Dermis microvascular lymphatic vessel endothelial cell (primary cell): ENCODE measurements at regions not wholly inside any gene's neighbourhood (a gene's known extent, or its start where the extent isn't known, plus 50 kb on each side); places are given as distances from the start of the nearest gene placed in this dataset.
"Not testable (repeated sequence)": the region's sequence is repeated elsewhere in the genome, so short reads cannot be mapped to it uniquely, and the experiment has no call there.

Source experiments
- DNase-seq, 2 donors: peaks; one replicate each; pipeline versions ENCODE4 v3.0.0 to v3.0.0-alpha.2; 2010; ENCODE audit warnings: low read depth in 2 of 2

DNA sequence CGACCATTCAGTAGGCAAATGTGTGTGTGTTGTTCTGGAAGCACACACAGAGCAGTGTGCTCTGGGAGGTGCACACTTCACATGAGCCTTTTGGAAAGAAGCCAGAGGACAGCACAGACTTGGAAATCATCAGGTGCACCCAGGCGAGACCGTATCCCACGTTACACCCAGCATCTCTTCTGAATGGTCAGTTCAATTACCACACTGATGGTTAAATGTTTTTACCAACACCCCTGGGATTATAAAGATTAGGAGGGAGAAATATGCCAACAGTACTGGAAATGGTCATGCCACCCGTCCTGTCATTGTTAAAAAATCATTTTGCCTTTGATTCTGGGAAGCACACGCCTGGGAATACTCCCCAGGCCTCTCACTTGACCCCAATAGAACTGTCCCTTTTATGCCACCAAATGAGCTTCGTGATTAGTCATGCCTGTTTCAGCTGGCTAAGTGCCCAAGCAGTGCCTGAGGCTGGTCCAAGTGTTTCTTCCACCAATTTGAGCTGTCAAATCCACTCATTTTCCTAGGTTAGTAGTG, 183.7 kb downstream of the NRP2 start:
- DNase-seq: peak in 1 of 2 donors; percentile 12

DNA sequence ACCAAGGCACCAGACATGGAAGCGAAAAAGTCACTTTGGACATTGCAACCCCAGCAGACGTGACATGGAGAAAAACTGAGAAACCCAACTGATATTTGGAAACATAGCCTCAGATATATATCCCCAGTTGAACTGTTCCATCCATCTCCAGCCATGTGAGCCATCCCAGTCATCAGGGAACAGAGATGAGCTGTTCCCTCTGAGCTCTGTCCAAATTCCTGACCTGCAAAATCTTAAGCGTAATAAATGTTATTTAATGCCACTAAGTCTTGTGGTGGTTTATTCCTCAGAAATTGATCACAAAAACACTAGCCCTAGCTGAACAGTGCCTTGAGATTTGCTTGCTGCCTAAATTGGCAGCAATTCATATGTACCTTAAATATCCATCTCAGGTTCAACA, 182.8 kb downstream of the NRP2 start:
- DNase-seq: no peak

DNA sequence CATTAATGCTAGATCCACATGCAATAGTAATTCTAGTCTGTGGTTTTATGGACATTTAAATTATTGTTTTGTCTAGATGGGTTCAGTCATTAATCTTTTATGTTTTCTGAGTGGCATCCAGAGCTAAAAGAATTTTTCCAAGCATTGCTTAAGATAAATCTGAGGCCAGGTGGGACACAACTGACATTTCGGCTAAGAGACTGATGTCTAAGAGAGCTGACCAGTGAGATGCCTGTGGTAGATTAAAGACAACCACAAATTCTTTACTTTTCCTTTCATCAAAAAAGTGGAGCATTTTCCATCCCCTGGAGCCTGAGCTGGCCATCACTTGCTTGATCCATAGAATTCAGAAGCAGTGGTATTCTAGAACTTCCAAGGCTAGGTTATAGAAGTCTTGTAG, 182.2 kb downstream of the NRP2 start:
- no peak for DNase-seq

DNA sequence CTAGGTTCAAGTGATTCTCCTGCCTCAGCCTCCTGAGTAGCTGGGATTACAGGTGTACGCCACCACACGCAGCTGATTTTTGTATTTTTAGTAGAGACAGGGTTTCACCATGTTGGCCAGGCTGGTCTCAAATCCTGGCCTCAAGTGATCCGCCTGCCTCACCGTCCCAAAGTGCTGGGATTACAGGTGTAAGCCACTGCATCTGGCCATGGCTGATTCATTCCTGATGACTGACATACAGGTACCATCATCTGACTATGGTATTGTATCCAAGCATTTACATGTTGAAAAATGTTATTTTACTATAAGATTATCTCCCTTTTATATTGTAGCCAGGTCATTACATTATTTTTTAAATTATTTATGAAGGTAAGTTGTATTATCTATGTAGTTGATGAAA, 180.5 kb downstream of the NRP2 start:
- DNase-seq: not testable (repeated sequence)

DNA sequence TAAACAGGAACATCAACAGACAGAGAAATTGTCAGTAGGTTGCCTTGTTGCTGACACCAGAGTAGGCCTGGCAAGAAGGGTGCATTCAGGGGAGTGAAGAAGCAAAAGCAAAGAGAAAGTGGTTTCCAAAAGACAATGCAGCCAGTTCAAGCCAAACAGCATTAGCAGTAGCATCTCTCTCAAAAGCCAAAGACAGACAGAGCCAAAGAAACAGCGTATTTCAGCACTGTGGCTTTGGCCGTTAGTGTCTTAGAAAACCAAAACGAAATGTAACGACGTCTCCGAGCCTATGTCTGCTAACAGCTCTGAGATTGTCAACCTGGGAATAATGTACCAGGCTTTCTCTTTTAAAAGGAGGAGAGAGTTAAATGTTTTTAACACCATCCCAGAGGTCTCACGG, 178.6 kb downstream of the NRP2 start:
- no peak for DNase-seq

DNA sequence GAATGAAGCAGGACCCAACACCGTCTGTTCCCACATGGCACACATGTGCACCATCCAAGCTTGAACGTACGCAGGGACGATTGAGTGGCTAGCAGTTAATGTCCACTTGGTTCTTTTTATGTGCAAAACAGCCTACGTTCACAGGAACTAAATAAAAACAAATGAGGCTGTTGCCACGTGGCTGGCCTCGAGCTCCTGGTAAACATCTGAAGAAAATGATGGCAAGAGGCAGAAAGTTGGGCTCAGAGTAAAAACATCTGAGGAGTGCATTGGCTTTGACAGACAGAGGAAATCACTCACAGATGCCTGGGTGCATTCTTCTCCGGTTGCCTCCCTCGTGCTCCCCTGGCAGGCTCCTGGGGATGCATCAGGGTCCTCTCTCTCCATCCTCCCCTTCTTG, 177.9 kb downstream of the NRP2 start:
- no peak for DNase-seq

DNA sequence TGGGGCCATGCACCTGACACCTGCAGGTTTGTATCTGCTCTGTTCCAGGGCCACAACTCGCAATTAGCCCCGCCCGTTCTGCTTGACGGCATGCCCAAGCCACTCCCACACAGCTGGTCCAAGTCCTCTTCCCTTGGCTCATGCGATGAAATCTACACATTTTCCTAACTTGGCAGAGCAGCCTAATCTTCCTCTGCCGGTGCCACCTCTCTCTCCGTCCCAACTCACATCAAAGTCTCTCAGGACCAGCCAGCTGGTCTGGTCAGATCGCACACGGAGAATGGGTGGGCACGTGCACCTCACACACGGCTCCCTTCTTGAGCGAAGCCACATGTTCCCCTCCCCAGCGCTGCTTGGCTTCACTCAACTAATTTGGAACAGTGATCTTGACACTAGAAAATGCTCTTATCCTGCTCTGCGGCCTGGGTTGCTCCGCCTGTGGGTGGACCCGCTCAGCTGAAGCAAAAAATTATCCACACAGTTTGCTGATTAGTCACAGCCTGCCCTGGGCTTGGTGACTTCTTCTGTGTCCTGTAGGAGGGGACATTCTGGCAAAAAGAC, 176.7 kb downstream of the NRP2 start:
- no peak for DNase-seq

DNA sequence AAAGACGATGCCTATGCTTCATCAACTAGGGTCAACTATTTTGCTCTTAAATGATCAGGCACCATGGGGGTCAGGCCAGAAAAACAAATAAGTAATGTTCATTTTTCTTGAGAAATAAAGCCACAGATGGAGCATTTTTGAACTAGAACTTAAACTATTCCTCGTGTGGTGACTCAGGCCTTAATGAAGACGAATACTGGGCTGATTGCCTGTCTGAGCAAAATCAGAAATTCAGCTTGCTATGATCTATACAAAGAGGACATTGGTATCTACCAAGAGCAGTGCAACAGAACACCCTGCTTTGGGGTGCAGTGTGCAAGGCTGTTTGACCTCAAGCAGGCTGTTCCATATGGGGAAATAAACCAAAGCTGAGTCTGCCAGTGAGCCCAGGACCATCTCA, 176.0 kb downstream of the NRP2 start:
- no peak for DNase-seq

DNA sequence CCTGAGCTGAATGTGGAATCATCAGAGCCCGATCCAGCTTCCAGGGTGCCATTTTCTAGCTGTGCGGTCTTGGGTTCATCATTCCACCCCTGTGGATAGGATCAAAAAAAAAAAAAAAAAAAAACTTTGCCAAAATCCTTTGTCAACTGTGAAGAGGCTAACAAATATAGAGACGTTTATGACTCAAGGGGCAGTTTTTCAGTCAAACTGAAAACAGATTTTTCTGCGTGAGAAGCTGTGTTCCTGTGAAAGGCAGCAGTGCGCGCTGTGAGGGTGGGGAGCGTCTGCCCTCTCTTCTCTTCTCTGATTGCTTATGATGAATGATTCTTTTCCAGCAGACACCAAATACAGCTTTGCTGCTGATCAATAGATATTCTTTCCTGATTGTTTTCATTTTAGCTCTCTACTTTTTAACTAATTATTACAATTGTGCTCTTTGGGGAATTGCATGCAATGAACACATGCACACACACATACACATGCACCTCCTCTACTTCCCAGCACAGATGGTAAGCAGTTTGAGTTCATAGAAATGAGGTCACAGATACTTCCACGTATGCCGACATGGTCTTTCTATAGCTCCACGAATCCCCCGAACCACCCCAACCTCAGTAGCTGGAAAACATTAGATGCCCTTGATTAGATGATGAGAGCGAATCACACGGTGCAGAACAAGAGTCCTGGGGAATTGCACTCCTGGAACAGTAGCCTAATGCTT, 175.4 kb downstream of the NRP2 start:
- no peak for DNase-seq

DNA sequence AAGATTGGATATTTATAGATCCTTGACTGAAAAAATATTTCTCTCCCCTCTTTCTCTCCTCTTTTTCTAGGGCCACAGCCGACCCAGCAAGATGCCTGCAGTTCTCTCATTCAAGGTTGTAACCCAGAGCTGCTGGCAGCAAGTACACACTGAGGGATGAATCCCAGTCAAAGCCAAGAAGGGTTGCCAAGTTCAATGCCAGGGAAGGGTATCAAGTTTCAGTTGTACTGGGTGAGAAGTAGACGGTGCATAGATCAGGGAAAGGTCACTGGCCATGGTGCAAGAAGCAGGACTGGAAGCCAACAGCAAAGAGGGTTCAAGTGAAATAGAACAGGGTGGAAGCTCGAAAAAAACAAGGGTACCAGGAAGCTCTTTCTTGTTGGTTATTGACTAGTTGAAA, 170.2 kb downstream of the NRP2 start:
- no peak for DNase-seq

DNA sequence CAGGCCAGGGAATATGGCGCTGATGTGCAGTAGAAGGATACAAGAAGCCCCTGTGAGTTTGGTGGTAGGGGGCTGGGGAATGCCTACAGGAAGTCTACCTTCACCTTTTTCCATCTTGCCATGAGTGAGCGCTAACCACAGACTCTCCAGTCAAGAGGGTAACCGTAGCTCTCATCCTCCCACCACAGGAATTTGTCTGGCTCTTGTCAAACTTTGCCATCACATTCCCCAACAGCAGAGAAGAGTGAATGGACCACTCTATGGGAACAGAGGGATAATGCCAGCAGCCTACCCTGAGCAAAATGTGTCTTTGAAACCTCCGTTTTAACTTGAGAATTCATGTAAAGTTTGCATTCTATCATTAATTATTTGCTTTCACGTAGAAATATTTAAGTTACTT, 168.3 kb downstream of the NRP2 start:
- DNase-seq: no peak

DNA sequence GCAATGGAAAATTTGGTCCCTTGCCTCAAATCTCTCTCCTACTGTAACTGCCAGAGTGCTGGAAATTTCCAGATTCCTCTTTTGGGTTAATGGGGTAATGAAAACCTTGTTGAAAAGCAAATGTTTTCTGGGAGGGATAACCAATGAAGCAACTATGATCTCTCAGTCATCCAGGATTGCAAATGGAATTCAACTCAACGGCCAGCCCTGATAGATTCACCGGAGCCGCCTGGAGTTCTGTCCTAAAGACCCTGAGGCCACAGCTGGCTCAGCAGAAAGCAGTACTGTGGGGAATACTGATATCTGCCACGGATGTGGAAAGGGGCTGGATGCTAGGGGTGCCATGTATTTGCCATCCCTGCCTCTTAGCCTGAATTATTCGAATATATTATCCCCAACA, 167.8 kb downstream of the NRP2 start:
- no peak for DNase-seq

DNA sequence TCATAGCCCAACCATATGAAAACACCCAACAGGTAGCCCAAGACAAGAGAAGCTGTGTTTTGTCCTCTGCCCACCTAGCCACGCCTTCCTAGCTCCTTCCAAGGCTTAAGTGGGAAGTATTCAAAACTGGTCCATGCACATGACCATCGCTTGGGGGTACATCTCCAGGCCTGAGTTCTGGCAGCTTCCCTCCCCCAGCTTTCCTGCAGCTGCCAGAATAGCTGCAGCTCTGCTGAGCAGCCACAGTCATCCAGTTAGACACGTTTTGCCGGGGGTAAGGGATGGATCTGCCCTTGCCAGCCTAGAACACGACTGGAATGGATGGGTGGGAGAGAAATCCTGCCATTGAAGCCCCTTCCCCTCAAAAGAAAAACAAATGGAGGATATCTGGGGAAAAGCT, 166.8 kb downstream of the NRP2 start:
- DNase-seq: no peak

DNA sequence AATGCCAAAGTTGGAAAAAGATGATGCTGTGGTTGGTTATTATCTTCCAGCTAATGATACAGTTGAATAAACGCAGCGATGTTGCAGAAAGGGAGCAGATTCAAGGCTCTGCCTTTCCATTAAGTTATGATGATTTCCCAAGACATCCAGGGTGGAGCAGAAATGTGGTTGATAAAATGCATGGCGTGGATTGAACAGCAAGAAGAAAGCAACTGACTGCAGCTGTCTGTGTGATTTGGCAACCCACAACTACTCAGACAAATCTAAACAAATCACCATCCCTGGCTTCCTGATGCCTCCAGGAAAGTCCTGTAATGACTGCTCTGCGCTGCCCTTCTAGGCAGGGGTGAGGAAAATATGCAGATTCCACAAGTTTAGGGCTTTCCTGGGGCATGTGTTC, 166.3 kb downstream of the NRP2 start:
- no peak for DNase-seq
